Activated T-cell treated with anti-CD3 and anti-CD28 coated beads for 24 hours (primary cell): ENCODE measurements at regions not wholly inside any gene's neighbourhood (a gene's known extent, or its start where the extent isn't known, plus 50 kb on each side); places are given as distances from the start of the nearest gene placed in this dataset.

Experiments
- DNase-seq: peaks from one replicate; pipeline ENCODE4 v3.0.0-alpha.2; 2020; ENCODE audit warnings: low read depth

GRCh38 chr2:38450509-38450908 is 73.4 kb upstream of the ATL2 start:
- no peak for DNase-seq

DNA sequence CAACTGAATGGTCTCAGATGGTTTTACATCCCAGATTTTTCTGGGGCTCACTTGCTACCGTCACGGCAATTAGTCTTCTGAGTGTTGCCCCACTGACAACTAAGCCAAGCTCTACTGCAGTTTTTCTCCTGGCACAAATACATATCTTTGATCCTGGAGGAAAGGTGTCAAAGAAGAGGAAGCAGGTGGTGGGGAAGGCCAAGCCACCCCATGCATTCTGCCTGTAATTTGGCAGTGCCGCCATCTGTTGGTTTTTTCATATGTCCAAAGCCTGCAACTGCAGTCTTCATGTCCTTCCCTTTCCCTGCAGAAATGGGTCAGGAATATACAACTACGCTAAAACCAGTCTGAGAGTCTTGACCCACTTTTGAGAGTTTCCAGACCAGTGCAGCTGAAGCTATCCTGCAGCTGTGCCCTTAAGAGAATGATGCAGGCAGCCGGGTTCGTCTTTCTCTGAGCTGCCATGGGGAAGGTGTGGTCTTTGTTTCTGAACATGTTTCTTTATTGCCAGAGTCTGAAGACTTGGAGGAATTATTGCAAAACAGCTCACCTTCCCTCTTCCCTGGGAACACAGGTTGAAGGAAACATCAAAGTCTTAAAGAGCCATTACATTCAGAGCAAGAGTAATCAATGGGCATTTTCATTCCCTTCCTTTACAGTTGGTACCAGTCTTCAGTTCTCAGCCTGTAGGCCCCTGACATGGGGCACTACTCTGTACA is 71.8 kb upstream of the ATL2 start:
- no peak for DNase-seq

- DNase-seq, result no peak
Observed at GRCh38 chr2:38446906-38447561, 70.0 kb upstream of the ATL2 start.

DNA sequence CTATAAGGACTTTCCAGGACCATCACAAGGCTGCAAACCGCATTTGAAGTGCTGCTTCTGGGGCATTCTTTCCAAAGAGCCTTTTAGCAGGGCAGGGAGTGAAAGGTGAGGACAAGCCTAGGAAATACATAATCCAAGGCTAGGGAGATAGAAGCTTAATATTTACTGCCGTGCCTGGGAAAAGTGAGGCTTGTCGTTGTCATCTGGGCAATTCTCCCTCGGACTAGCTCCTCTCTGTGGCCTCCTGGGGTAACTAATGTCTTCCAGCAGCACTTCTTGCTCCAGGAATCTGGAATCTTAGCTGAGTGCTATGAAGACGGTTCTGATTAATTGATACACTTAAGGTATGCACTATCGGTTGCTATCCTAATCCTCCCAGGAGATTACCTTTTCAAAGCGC is 69.3 kb upstream of the ATL2 start:
- no peak for DNase-seq

- DNase-seq, result no peak
Observed at GRCh38 chr2:38444247-38444646, 67.2 kb upstream of the ATL2 start.

DNA sequence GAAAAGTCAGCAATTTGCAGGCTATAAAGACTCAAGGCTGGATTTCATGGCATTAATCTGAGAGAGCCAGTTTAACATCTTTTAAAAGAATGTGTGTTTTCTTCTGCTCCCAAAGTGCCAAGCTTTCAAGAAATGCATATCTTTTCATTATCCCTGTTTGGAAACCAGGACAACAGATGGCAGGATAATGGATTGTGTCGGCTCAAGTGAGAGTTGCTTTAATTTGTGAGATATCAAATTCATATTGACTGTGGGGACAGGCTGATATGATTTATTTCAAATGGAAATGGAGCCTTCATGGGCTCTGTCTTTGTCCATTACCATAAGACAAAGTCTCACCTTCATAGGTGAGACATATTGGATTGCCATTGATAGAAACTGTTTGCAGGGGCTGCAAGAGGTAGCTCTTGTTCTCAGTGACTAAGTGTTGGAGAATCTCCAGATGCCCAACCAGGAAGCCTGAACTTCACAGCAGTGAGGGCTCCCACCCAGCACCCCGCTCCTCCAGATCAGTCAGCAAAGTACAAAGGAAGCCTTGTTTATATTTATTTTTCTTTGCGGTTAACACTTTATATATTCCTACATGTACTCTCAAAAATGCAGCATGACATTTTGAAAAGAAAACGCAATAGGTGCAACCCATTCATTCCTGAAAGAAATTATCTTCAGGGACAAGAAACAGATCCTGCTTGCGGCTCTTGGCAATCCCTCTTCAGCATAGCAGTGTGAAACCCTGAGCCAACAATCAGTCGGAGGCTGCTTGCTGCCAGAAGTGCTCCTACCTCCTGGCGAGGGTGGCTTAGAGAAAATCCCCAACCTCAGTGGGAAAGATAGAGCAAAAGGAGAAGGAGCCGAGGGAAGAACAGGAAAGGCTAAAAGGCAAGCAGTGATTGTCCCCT is 65.8 kb upstream of the ATL2 start:
- no peak for DNase-seq

DNA sequence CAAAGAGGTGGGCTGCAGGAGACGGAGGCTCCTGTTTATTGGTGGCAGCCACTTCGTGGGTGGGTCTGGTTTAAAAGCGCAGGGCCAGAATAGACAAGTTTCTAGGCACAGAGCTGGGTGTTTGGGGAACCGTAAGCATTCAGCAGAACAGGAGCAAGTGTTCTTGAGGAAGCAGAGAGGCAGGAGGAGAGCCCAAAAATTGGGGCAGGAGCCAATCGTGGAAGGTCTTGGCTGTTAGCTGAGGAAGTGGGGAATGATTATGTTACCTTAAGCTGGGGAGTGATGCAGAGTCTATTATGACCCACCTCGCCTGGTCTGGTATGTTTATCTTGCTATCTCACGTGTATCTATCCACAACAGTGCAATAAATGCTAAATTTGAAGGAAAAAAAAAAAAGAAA is 64.3 kb upstream of the ATL2 start:
- no peak for DNase-seq

- no peak for DNase-seq
Observed at GRCh38 chr2:38440655-38441054, 63.6 kb upstream of the ATL2 start.

- no peak for DNase-seq
Observed at GRCh38 chr2:38439863-38440262, 62.8 kb upstream of the ATL2 start.

GRCh38 chr2:38438883-38439612 is 62.0 kb upstream of the ATL2 start:
- no peak for DNase-seq

GRCh38 chr2:38438133-38438882 is 61.2 kb upstream of the ATL2 start:
- DNase-seq, result no peak

GRCh38 chr2:38436227-38436664 is 59.2 kb upstream of the ATL2 start:
- no peak for DNase-seq

GRCh38 chr2:38435775-38436174 is 58.7 kb upstream of the ATL2 start:
- no peak for DNase-seq

DNA sequence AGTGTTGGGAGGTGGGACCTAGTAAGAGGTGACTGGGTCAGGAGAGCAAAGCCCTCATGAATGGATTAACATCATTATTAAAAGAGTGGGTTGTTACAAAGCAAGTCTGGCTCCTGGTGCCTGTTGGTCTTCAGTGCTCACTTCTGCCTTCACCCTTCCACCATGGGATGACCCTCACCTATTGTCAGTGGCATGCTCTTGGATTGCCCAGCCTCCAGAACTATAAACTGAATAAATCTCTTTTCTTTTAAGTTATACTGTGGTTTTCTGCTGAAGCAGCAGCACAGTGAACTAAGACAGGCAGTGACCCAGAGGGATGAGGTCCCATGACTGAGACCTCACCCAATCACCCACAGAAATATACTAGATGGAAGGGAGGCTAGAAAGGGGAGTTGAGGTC is 57.5 kb upstream of the ATL2 start:
- DNase-seq, result no peak

DNA sequence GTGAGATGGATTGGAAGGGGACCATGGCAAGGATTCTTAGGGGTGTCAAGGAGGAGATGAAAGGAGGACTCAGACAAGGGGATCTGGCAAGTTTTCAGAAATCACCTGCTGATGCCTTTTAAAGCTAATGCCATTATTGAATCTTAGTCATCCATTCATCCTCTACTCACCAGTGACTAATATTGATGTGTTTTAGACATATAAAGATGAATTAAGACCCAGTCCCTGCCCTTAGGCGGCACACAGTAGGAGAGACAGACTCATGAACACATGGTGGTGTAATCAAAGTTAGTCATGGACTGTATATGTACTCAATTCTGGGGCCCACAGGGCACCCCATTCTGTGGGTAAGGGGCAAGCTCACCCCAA is 56.5 kb upstream of the ATL2 start:
- DNase-seq, result no peak

- DNase-seq, result no peak
Observed at GRCh38 chr2:38432820-38433606, 55.9 kb upstream of the ATL2 start.

DNA sequence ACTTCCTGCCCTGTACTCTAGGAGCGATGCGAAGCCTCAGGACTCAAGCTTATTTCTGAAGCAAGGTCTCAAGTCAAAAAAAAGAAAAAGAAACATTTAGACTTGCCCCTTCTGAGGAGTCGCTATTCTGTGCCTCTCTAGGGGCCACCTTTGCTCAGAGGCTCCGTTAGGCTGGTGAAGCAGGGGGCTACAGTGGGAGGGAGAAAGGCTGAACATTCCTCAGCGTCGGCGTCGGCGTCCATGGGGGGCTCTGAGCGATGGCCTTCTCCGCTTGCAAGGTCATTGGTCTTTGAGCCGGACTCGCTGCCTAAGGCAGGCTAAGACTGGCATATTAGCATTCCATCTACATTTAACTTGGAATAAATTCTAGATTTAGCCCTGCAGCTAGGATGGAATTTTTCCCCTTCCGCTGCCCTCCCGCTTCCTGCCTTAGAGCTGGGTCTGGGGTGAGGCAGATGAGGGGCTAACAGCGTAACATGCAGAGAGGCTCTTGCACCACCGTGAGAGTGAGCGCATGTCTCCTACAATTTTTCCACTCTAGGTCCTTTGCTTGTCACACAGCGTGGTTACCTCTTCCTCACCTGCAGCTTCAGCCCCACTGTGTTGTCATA is 53.6 kb upstream of the ATL2 start:
- DNase-seq, result no peak

DNA sequence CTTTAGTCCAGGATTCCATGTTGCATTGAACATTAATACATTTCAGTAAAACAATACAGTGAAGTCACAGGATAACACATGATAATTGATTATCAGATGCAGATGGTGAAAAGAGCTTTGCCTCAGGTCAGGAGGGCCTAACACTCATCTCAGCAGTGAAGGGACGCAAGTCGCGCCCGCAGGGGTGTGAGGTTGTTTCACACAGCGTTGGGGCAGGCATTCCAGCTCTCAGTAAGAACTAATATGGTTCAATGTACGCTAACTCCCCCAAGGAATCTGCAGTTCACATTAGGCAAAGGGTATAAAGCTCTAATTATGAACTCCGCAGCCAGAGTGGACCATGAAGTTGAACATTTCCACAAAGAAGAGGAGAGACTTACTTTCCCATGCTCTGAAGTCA is 53.1 kb upstream of the ATL2 start:
- no peak for DNase-seq

DNA sequence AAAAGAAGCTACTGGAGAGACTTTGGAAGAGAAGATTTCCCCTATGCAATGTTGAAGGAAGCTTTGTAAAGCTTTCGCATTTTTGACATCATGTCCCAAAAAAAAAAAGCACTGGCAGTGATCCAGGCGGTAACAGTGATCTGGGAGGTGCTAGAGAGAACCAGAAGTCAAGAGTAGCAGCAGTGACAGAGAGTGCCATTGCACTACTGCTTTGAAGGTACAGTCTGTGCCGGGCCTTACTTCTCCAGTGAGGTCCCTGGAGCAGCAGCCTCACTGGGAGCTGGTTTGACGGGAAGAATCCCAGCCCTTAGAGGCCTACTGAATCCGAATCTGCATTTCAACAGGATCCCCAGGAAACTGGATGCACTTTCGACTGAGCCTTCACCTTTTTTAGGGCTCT is 50.9 kb upstream of the ATL2 start:
- DNase-seq, result no peak

- DNase-seq, result no peak
Observed at GRCh38 chr2:38427054-38427453, 50.0 kb upstream of the ATL2 start.
